ENCODE measurements at regions not wholly inside any gene's neighbourhood (a gene's known extent, or its start where the extent isn't known, plus 50 kb on each side); places are given as distances from the start of the nearest gene placed in this dataset.
A peak's percentile ranks its signal among the peaks of the same experiment; 100 is the strongest.

- no peak for DNase-seq (ENCODE audit: low read depth in 2 of 3, low spot score in 1 of 3)
These were observed 162.3 kb upstream of the ZNF536 start for GRCh38 chr19:30209617-30210600.

GRCh38 chr19:30212574-30212973, 159.6 kb upstream of the ZNF536 start:
- DNase-seq (ENCODE audit: low read depth in 2 of 3, low spot score in 1 of 3) = no peak

- no peak for DNase-seq (ENCODE audit: low read depth in 2 of 3, low spot score in 1 of 3)
These were observed 157.5 kb upstream of the ZNF536 start for GRCh38 chr19:30214651-30215051.

- no peak for DNase-seq (ENCODE audit: low read depth in 2 of 3, low spot score in 1 of 3)
These were observed 156.9 kb upstream of the ZNF536 start for GRCh38 chr19:30215248-30215647.

GRCh38 chr19:30216453-30216852, 155.7 kb upstream of the ZNF536 start:
- DNase-seq (ENCODE audit: low read depth in 2 of 3, low spot score in 1 of 3) = no peak

GRCh38 chr19:30217461-30217860, 154.7 kb upstream of the ZNF536 start:
- DNase-seq (ENCODE audit: low read depth in 2 of 3, low spot score in 1 of 3) = no peak

- no peak for DNase-seq (ENCODE audit: low read depth in 2 of 3, low spot score in 1 of 3)
These were observed 152.5 kb upstream of the ZNF536 start for GRCh38 chr19:30219702-30220101.

- no peak for DNase-seq (ENCODE audit: low read depth in 2 of 3, low spot score in 1 of 3)
These were observed 151.0 kb upstream of the ZNF536 start for GRCh38 chr19:30221176-30221575.

GRCh38 chr19:30222428-30222873, 149.7 kb upstream of the ZNF536 start:
- DNase-seq (ENCODE audit: low read depth in 2 of 3, low spot score in 1 of 3) = no peak

GRCh38 chr19:30222992-30223865, 149.0 kb upstream of the ZNF536 start:
- no peak for DNase-seq (ENCODE audit: low read depth in 2 of 3, low spot score in 1 of 3)

- DNase-seq (ENCODE audit: low read depth in 2 of 3, low spot score in 1 of 3) = no peak
These were observed 148.1 kb upstream of the ZNF536 start for GRCh38 chr19:30223866-30224688.

GRCh38 chr19:30224689-30225606, 147.2 kb upstream of the ZNF536 start:
- DNase-seq (ENCODE audit: low read depth in 2 of 3, low spot score in 1 of 3) = no peak

GRCh38 chr19:30225676-30226463, 146.3 kb upstream of the ZNF536 start:
- DNase-seq (ENCODE audit: low read depth in 2 of 3, low spot score in 1 of 3) = no peak

- no peak for DNase-seq (ENCODE audit: low read depth in 2 of 3, low spot score in 1 of 3)
These were observed 145.6 kb upstream of the ZNF536 start for GRCh38 chr19:30226464-30227011.

GRCh38 chr19:30227012-30227621, 145.1 kb upstream of the ZNF536 start:
- no peak for DNase-seq (ENCODE audit: low read depth in 2 of 3, low spot score in 1 of 3)

- peak; percentile 40 to 61 (median 44) for DNase-seq (ENCODE audit: low read depth in 2 of 3, low spot score in 1 of 3)
These were observed 144.5 kb upstream of the ZNF536 start for GRCh38 chr19:30227661-30228112.

- DNase-seq (ENCODE audit: low read depth in 2 of 3, low spot score in 1 of 3) = no peak
These were observed 143.9 kb upstream of the ZNF536 start for GRCh38 chr19:30228113-30228834.

Measured in stimulated activated CD4-positive, alpha-beta T cell treated with anti-CD3 and anti-CD28 coated beads, Interleukin-12 subunit alpha, Interleukin-12 subunit beta, amount 100 ng/mL, for 48 hours (primary cell).